ENCODE measurements at regions not wholly inside any gene's neighbourhood (a gene's known extent, or its start where the extent isn't known, plus 50 kb on each side); places are given as distances from the start of the nearest gene placed in this dataset.

- TF ChIP-seq, protein P1, sequence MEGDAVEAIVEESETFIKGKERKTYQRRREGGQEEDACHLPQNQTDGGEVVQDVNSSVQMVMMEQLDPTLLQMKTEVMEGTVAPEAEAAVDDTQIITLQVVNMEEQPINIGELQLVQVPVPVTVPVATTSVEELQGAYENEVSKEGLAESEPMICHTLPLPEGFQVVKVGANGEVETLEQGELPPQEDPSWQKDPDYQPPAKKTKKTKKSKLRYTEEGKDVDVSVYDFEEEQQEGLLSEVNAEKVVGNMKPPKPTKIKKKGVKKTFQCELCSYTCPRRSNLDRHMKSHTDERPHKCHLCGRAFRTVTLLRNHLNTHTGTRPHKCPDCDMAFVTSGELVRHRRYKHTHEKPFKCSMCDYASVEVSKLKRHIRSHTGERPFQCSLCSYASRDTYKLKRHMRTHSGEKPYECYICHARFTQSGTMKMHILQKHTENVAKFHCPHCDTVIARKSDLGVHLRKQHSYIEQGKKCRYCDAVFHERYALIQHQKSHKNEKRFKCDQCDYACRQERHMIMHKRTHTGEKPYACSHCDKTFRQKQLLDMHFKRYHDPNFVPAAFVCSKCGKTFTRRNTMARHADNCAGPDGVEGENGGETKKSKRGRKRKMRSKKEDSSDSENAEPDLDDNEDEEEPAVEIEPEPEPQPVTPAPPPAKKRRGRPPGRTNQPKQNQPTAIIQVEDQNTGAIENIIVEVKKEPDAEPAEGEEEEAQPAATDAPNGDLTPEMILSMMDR (IDR thresholded peaks at IDR 0.05) = no peak
- TF ChIP-seq POLR2A (IDR thresholded peaks at IDR 0.05) = no peak
Observed at GRCh38 chr11:91960770-91961169, 263.8 kb upstream of the FAT3 start.

Measured in body of pancreas (tissue), 4 donors.